KG1 (cell line): ENCODE measurements at regions not wholly inside any gene's neighbourhood (a gene's known extent, or its start where the extent isn't known, plus 50 kb on each side); places are given as distances from the start of the nearest gene placed in this dataset.

ENCODE experiments used
- DNase-seq: peaks from one replicate; lab custom pipeline; 2025; lab: John Stamatoyannopoulos, UW

DNA sequence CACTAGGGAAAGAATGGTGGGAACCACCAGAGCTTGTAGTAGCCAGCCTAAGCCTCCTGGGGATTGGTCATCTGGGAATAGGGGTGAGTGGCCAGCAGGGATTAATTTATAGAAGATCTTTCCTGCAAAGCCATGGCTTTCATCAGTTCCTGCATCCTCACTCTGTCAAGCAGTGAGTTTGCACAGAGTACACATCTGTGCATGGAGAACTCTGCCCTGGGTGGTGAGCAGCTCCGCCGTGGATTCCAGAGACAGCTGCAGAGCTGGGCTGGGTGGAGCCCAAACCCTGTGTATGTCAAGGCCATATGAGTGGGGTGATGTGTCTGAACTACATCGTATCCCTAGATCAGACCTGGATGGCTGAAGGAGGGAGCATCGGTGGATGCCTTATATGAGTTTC is 182.2 kb downstream of the GLI2 start:
- no peak for DNase-seq

- DNase-seq = no peak
Observed at GRCh38 chr2:120919216-120919615, 183.5 kb downstream of the GLI2 start.

DNA sequence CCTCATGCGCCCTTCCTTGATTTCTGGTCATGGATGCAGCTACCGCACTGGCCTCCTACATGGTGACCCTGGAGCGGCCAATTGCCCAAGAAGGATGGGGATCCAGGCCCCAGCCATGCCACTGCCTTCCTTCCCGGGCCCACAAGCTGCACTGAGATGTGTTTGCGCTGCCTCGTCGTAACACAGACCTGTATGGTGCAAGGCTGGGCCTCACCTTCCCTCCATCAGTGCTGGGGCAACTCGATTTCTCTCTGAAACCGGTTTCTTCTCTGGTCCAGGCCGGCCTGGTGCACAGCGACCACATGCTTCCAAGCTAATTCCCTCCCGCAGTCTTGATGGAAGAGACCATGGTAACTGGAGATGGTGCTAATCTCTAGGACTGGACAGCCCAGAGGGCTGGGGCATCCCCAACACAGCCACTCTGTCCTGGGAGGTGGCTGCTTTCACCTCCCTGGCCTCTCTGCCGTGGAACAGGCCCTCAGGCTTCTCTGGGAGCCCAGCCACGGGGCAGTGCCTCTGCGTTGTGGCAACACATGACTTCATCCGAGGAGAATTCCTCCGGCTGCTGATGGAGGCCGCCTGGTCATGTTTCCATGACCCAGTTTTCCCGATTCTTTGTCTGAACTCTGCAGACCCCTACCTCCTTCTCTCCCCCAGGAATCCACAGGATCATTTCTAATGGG is 184.2 kb downstream of the GLI2 start:
- DNase-seq = no peak

DNA sequence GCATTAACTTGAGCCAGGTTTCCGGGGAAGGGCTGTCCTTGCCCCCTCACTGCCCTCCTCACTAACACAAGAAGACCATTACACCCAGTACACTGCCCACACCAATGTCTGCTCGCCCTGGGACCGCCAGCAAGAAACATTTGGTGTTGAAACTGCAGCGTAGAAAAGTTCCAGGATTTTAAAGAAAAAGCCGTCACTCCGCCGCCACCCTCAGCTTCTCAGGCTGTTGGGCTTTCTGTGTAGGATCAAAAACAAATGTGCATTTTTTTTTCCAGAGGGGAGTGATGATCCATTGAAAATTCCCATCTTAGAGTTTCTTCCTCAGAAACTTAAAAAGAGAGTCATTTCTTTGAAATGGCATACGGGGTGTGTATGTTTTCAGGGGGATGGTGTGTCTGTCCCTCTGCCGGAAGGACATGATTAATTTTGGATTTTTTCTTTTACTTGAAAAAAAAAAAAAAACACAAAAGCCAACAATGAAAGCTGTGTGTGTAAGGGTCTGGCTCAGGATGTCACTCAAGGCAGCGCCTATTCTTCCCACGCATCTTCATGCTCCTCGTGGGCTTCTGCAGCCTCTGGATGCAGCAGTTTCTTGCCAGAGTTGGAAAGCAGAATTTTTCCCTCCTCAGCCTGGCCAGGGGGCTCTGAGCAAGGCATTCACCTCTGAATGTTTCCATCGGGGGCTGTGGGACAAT is 184.9 kb downstream of the GLI2 start:
- no peak for DNase-seq

DNA sequence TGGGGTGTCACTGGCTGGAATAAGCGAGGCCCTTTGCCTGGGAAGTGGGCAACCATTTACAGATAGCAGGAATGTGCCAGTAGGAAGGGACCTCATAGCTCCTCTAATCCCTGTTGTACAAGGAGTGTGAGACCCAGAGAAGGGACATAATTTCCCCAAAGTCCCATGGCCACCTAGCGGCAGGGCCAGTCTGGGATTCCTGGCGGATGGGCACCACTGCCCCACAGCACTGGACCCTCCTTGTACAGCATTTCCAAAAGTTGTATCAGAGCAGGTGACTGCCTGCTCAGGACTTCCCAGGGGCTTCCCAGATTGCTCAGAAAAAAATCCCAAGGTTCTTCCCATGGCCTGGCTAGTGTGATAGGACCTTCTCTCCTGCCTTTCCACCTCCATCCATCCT is 185.8 kb downstream of the GLI2 start:
- no peak for DNase-seq

GRCh38 chr2:120922571-120923332 is 187.1 kb downstream of the GLI2 start:
- no peak for DNase-seq

DNA sequence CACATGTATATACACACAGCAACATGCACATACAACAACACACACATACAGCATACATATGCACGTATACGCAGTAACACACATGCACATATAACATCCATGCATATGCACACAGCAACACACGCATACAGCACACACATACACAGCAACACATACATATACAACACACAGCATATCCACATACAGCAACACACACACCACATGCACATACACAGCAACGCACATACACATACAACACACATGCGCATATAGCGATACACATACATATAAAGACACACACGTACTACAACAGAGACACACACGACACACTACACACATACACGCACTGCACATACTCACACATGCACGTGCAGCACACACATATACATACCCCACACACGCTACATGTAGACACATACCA is 187.8 kb downstream of the GLI2 start:
- no peak for DNase-seq

GRCh38 chr2:120924924-120925323 is 189.3 kb downstream of the GLI2 start:
- DNase-seq = no peak

DNA sequence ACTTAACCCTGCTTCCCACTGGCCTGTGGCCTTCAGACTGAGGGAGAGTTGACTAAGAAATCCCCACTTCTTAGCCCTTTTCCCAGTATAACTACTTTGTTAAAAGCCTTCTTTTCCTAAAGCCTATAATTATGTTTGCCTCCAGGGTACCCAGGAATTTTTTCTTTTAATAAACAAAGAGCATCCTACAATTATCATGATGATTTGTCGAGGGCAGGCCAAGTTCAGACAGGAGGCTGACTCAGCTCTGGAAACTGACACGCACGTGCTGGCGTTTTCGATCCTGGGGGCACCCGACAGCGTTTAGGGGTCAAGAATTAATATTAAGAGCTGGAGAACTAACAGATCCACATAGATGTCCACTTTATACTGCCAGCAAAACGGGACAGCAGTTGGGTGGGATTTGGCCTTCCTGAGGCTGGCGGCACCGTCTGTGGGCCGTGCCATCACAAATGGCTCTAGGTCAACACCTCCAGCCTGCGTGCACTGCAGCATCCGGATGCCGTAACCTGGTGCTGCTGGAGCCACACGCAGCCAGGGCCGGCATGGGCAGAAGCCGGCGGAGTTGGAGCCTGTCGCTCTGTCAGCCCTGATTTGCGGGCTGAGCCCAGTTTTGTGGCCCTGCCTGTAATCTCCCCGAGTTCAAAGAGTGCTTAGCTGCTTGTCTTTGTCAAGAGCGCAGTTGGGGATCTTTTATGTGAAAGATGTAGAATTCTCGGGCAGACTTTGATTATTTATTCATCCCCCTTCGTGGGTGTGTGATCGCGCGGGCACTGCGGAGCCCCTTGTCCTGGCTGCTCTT is 191.0 kb downstream of the GLI2 start:
- DNase-seq = no peak

GRCh38 chr2:120927265-120927628 is 191.6 kb downstream of the GLI2 start:
- DNase-seq = no peak

DNA sequence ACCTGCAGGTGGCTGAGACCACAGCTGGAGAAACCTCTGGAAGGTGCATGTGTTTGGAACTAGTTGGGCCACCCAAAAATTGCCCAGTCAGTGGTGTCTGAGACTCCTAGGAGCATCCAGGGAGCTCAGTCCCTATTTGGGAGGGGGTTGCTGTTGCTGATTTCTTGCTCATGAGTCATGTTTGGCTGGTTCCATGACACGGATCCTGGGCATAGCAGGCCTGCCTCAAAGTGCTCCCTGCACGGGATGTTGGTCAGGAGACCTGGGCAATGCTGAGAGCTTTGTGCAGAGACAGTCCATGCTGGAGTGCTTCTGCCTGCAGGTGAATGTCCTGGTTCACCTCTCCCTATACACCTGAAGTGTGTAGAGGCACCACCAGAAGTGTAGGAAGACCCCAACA is 194.2 kb downstream of the GLI2 start:
- no peak for DNase-seq

- no peak for DNase-seq
Observed at GRCh38 chr2:120930236-120930635, 194.6 kb downstream of the GLI2 start.

GRCh38 chr2:120930864-120931263 is 195.2 kb downstream of the GLI2 start:
- DNase-seq = no peak

DNA sequence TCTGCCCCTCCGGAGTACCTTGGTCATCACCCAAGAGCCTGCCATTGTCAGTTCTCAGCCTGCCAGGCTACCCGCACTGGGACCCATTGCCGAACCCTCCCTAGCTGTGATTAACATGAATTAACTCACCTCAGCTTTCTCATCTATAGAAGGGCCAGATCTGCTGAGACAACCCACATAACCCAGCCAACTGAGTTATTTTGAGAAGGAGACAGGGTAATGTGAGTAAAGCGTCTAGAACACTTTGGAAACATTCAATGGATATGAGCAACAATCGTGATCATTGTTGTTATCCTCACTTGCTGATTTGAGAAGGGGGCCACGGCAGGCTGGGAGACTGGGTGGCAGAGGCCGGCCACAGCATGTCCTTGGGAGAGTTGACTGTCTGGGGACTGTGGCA is 196.8 kb downstream of the GLI2 start:
- DNase-seq = no peak

GRCh38 chr2:120932881-120933280 is 197.2 kb downstream of the GLI2 start:
- DNase-seq = no peak

DNA sequence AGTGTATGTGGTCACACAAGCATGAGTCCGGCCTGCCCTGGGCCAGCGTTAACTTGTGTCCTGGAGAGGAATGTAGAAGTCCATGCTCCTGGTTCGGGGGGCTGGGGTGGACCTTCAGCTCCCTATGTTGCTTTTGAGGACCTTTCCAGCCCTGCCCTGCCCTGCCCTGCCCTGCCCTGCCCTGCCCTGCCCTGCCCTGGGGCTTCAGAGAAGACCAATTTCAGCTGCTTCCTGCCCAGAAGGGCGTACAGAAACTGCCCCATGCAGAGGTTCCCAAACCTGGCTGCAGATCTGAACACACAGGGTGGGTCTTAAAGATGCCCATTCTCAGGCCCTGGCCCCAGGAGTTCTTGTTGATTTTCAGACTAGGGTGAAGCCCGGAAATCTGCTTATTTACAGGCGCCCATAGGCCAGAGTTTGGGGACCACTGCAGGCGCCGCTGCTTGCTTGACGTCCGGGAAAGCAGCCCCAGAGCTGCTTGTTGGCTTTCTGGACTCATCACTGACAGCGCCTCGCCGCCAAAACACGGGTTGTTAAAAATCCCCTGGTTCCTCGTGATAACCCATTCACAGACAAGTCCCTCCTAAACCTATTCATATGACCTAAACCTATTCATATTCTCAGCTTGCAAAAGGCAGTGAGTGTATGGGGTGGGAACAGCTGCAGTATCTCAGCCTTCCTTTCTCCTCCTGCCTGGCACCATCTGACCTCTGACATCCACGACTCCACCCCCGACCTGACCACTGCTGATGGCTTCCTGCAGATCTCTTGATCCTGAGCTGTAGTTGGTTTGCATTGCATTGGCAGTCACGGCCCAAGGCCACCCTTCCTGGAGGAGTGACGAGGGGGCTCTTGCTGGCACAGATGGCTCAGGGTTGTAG is 198.3 kb downstream of the GLI2 start:
- DNase-seq = no peak

- no peak for DNase-seq
Observed at GRCh38 chr2:120934574-120935338, 199.1 kb downstream of the GLI2 start.

- no peak for DNase-seq
Observed at GRCh38 chr2:120935339-120936313, 200.0 kb downstream of the GLI2 start.
